GM13977 (cell line): ENCODE measurements at regions not wholly inside any gene's neighbourhood (a gene's known extent, or its start where the extent isn't known, plus 50 kb on each side); places are given as distances from the start of the nearest gene placed in this dataset.

Experiments used
- DNase-seq: peaks from one replicate; pipeline ENCODE4 v3.0.0; 2012; ENCODE audit warnings: low spot score
- CTCF ChIP-seq: IDR thresholded peaks from 2 replicates; pipeline ENCODE4 v1.5.1; 2012; ENCODE audit warnings: mild to moderate bottlenecking, control low read depth; ENCODE audit not compliant: insufficient read depth; ENCODE audit errors: extremely low read depth, missing control alignments
- in situ Hi-C: fragments of 300-500 bp; cut with MboI; formaldehyde crosslinking; loops from one replicate; pipeline ENCODE4 v1.12.0; 2022; ENCODE audit warnings: low sequenced_read_pairs, low pct_unique_long_range_greater_than_20kb, mixed read lengths, inconsistent platforms; ENCODE audit not compliant: unreplicated experiment

GRCh38 chr14:30251557-30252100 lies 307.3 kb upstream of the G2E3 start:
- no peak for TF ChIP-seq CTCF
- in situ Hi-C loops, result no loop called here
- DNase-seq, result no peak

GRCh38 chr14:30252151-30252550 lies 306.8 kb upstream of the G2E3 start:
- in situ Hi-C loops, result no loop called here
- TF ChIP-seq CTCF, result no peak
- DNase-seq, result no peak

- no peak for TF ChIP-seq CTCF
- in situ Hi-C loops, result no loop called here
These were observed 305.9 kb upstream of the G2E3 start for GRCh38 chr14:30252783-30253674.

GRCh38 chr14:30256627-30257026 lies 302.3 kb upstream of the G2E3 start:
- no peak for TF ChIP-seq CTCF
- in situ Hi-C loops, result no loop called here
- no peak for DNase-seq

More at GRCh38 chr14:30252783-30253674, 305.9 kb upstream of the G2E3 start:
- no peak for DNase-seq

- in situ Hi-C loops, result no loop called here
- TF ChIP-seq CTCF, result no peak
These were observed 300.9 kb upstream of the G2E3 start for GRCh38 chr14:30257946-30258661.

GRCh38 chr14:30260833-30261607 lies 297.9 kb upstream of the G2E3 start:
- no peak for TF ChIP-seq CTCF
- in situ Hi-C loops, result no loop called here
- no peak for DNase-seq

More at GRCh38 chr14:30257946-30258661, 300.9 kb upstream of the G2E3 start:
- DNase-seq, result no peak
